ENCODE measurements at regions not wholly inside any gene's neighbourhood (a gene's known extent, or its start where the extent isn't known, plus 50 kb on each side); places are given as distances from the start of the nearest gene placed in this dataset.

GRCh38 chr11:27763736-27764135 lies 63.5 kb upstream of the BDNF start:
- DNase-seq (ENCODE audit: low read depth): no peak

GRCh38 chr11:27761356-27761755 lies 61.1 kb upstream of the BDNF start:
- DNase-seq (ENCODE audit: low read depth): no peak

- peak; percentile 80 for DNase-seq (ENCODE audit: low read depth)
Measured at GRCh38 chr11:27757953-27758352, 57.7 kb upstream of the BDNF start.

GRCh38 chr11:27754035-27755017 lies 54.1 kb upstream of the BDNF start:
- DNase-seq (ENCODE audit: low read depth): peak; percentile 27
